HepG2 (cell line): ENCODE measurements at regions not wholly inside any gene's neighbourhood (a gene's known extent, or its start where the extent isn't known, plus 50 kb on each side); places are given as distances from the start of the nearest gene placed in this dataset.

Experiments used
- ATAC-seq: fragments of 200-7000 bp; cut with Tn5 transposase; 3 replicates; pipeline ENCODE4 v1.9.1; 2020; ENCODE audit warnings: mild to moderate bottlenecking, moderate library complexity
- BruUV-seq: library from RNA; stranded (reverse); fragments of 400-500 nt; replicated peaks from 2 replicates; lab custom pipeline; 2021; lab: Mats Ljungman, UMichigan
- CTCF ChIA-PET: fragments of 300-600 bp; formaldehyde crosslinking; extraction: SDS; loops from one replicate; lab custom pipeline; 2021; ENCODE audit warnings: low total read pairs, inconsistent platforms, low intra/inter-chr PET ratio; lab: Yijun Ruan, JAX
- POLR2A ChIA-PET: fragments of 350-600 bp; sonication (Branson Sonifier 250); formaldehyde crosslinking; loops from one replicate; lab custom pipeline; 2020; ENCODE audit warnings: antibody characterized with exemption, inconsistent platforms; lab: Yijun Ruan, JAX
- DNase-seq: peaks from one replicate; pipeline ENCODE4 v3.0.0-alpha.2; 2015; ENCODE audit warnings: low spot score
- FAIRE-seq: peaks from 3 replicates; lab custom pipeline; 2011; peaks lifted over from hg19 to GRCh38; lab: Jason Lieb, UNC
- H2AFZ ChIP-seq: one replicate; pipeline ENCODE4 v1.6.1; 2011; ENCODE audit warnings: low read length, inconsistent platforms
- H3K27ac ChIP-seq: fragments of 300-600 bp; 3 replicates; pipeline ENCODE4 v1.8.0; 2011; ENCODE audit warnings: mixed run types, mild to moderate bottlenecking, mixed read lengths, low read length, inconsistent platforms; ENCODE audit not compliant: insufficient read depth; ENCODE audit errors: extremely low read length
- H3K27me3 ChIP-seq, 2 experiments: fragments of 200-600 bp in 1 of 2; 2 replicates in 1 of 2; 3 replicates in 1 of 2; pipeline versions ENCODE4 v1.6.0 to v1.8.0; 2011; ENCODE audit warnings: low read length in 2 of 2, mild to moderate bottlenecking in 2 of 2, moderate library complexity in 2 of 2, inconsistent platforms in 1 of 2; ENCODE audit not compliant: insufficient read depth in 2 of 2, control insufficient read depth in 1 of 2
- H3K36me3 ChIP-seq, 2 experiments: fragments of 200-600 bp in 1 of 2; replicated peaks in 1 of 2; 2 replicates in 1 of 2; 3 replicates in 1 of 2; pipeline versions ENCODE4 v1.5.1 to v1.8.0; 2011; ENCODE audit warnings: low read length in 2 of 2, inconsistent platforms in 1 of 2; ENCODE audit not compliant: insufficient read depth in 2 of 2, control insufficient read depth in 1 of 2
- H3K4me1 ChIP-seq: 2 replicates; pipeline ENCODE4 v1.5.1; 2012; ENCODE audit warnings: low read length, inconsistent platforms; ENCODE audit not compliant: insufficient read depth
- H3K4me2 ChIP-seq: 2 replicates; pipeline ENCODE4 v1.6.0; 2011; ENCODE audit warnings: low read depth, low read length, inconsistent platforms
- H3K4me3 ChIP-seq, 3 experiments: fragments of 200-600 bp in 1 of 3; sonication (generic), shearing (Covaris generic) in 1 of 3; replicated peaks in 1 of 3; 2 replicates each; pipeline ENCODE4 v1.5.1; 2011 to 2016; ENCODE audit warnings: low read length in 3 of 3, inconsistent platforms in 2 of 3, low read depth in 2 of 3, mild to moderate bottlenecking in 2 of 3, control low read depth in 1 of 3, mixed read lengths in 1 of 3; ENCODE audit not compliant: insufficient read depth in 1 of 3
- H3K79me2 ChIP-seq: one replicate; pipeline ENCODE4 v1.6.1; 2011; ENCODE audit warnings: low read length, inconsistent platforms; ENCODE audit not compliant: insufficient read depth
- H3K9ac ChIP-seq: 2 replicates; pipeline ENCODE4 v1.6.0; 2011; ENCODE audit warnings: mild to moderate bottlenecking, low read depth, low read length, inconsistent platforms; ENCODE audit not compliant: insufficient read depth
- H3K9me3 ChIP-seq: 2 replicates; pipeline ENCODE4 v1.5.1; 2012; ENCODE audit warnings: mild to moderate bottlenecking, low read length
- H4K20me1 ChIP-seq: 2 replicates; pipeline ENCODE4 v1.6.0; 2011; ENCODE audit warnings: inconsistent platforms, mild to moderate bottlenecking, low read length, moderate library complexity; ENCODE audit not compliant: insufficient read depth
- HNRNPH1 ChIP-seq: fragments of 200-400 bp; formaldehyde crosslinking; optimal IDR thresholded peaks from 2 replicates; pipeline ENCODE3; 2017; ENCODE audit warnings: mild to moderate bottlenecking, low read depth, low read length
- HOXA9 ChIP-seq: sonication (generic); formaldehyde crosslinking; IDR thresholded peaks from 2 replicates; pipeline ENCODE4 v1.8.1; 2022; ENCODE audit warnings: missing genetic modification reagents, mild to moderate bottlenecking, moderate library complexity, borderline replicate concordance
- ISX ChIP-seq: sonication (generic); formaldehyde crosslinking; conservative IDR thresholded peaks from 2 replicates; pipeline ENCODE4 v1.5.0; 2020; ENCODE audit warnings: missing genetic modification reagents
- RFXANK ChIP-seq: IDR thresholded peaks from 2 replicates; pipeline ENCODE4 v1.6.1; 2016
- SIX4 ChIP-seq: sonication (generic); formaldehyde crosslinking; IDR thresholded peaks from 2 replicates; pipeline ENCODE4 v1.4.0; 2020; ENCODE audit warnings: missing genetic modification reagents
- SP4 ChIP-seq: sonication (generic); formaldehyde crosslinking; IDR thresholded peaks from 2 replicates; pipeline ENCODE4 v1.8.1; 2023; ENCODE audit warnings: mild to moderate bottlenecking, missing genetic modification reagents
- SSRP1 ChIP-seq: IDR thresholded peaks from 2 replicates; pipeline ENCODE4 v1.6.1; 2016; ENCODE audit warnings: control low read depth
- ZNF337 ChIP-seq: sonication (generic); formaldehyde crosslinking; IDR thresholded peaks from 2 replicates; pipeline ENCODE4 v1.5.1; 2020; ENCODE audit warnings: missing genetic modification reagents, low read depth, mild to moderate bottlenecking, borderline replicate concordance
- WGBS: methylation state at CpG from one replicate; pipeline ENCODE4 v1.1.6; 2017; ENCODE audit warnings: low lambda C conversion rate; 5-methylcytosine and 5-hydroxymethylcytosine counted together
- in situ Hi-C: cut with HindIII; loops from 2 replicates; pipeline ENCODE4 v1.10.0; 2017; ENCODE audit warnings: low pct_unique_long_range_greater_than_20kb; ENCODE audit not compliant: extremely low pct_ligation_motif_present
- intact Hi-C: fragments of 100-400 bp; cut with micrococcal nuclease; formaldehyde crosslinking; loops from one replicate; pipeline ENCODE4 v1.10.0; 2022; ENCODE audit not compliant: unreplicated experiment
- TF ChIP-seq, protein P1 (sequence below): sonication (generic); formaldehyde crosslinking; IDR thresholded peaks from 2 replicates; pipeline ENCODE4 v1.4.0; 2020; ENCODE audit warnings: mild to moderate bottlenecking, missing genetic modification reagents
- TF ChIP-seq, protein P2 (sequence below): sonication (generic); formaldehyde crosslinking; IDR thresholded peaks from 2 replicates; pipeline ENCODE4 v1.8.1; 2023; ENCODE audit warnings: mild to moderate bottlenecking, missing genetic modification reagents

DNA sequence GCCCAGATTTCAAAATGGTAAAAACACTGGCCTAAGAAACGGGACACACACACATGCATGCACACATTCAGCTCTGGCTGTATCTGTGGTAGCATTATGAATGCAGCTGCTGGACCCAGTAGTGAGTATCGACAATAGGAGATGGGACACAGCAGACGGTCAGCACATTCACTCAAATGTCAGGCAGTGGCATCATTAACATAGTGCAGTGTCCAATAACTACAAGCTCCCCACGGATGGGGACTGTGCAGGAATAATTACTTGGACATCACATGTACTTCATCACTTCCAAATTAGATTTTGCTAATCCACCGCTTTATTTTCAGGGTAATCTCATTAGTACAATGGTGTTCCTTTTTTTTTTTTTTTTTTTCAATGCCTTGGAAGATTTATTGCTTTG is 109.5 kb downstream of the FANCF start:
- Histone ChIP-seq H3K4me2 (no peak overlapping the region), H3K79me2 (no peaks in the 10 kb centered on the region), H3K9me3 (no peaks in the 10 kb centered on the region), H2AFZ (no peak overlapping the region), H3K4me1 (no peaks in the 10 kb centered on the region), H3K9ac (no peak overlapping the region), H3K4me3 (no peak overlapping the region), H4K20me1 (no peaks in the 10 kb centered on the region), H3K36me3 (no peaks in the 10 kb centered on the region), H3K27ac (no peak overlapping the region), H3K27me3 (peaks cover 0 to 4% of the 10 kb centered on the region in 2 experiments; a peak in 1 of 5 replicates)
- BruUV-seq = no TSS peak
- in situ Hi-C loops (no loop called here), intact Hi-C loops (loop anchor here (5.0 kb wide), 1 partner anchor 1181 kb away; no protein-coding TSS in a partner anchor)
- DNase-seq = no peak
- TF ChIP-seq, protein P1, sequence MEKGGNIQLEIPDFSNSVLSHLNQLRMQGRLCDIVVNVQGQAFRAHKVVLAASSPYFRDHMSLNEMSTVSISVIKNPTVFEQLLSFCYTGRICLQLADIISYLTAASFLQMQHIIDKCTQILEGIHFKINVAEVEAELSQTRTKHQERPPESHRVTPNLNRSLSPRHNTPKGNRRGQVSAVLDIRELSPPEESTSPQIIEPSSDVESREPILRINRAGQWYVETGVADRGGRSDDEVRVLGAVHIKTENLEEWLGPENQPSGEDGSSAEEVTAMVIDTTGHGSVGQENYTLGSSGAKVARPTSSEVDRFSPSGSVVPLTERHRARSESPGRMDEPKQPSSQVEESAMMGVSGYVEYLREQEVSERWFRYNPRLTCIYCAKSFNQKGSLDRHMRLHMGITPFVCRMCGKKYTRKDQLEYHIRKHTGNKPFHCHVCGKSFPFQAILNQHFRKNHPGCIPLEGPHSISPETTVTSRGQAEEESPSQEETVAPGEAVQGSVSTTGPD (CRISPR knock-in tag) = no peak
- no peak for TF ChIP-seq HOXA9
- TF ChIP-seq, protein P2, sequence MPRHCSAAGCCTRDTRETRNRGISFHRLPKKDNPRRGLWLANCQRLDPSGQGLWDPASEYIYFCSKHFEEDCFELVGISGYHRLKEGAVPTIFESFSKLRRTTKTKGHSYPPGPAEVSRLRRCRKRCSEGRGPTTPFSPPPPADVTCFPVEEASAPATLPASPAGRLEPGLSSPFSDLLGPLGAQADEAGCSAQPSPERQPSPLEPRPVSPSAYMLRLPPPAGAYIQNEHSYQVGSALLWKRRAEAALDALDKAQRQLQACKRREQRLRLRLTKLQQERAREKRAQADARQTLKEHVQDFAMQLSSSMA = no peak
- no peak for TF ChIP-seq RFXANK (CRISPR knock-in tag)
- TF ChIP-seq ISX (CRISPR knock-in tag) = no peak
- TF ChIP-seq SSRP1 (CRISPR knock-in tag) = no peak
- no peak for TF ChIP-seq SP4 (CRISPR knock-in tag)
- no peak for TF ChIP-seq ZNF337 (CRISPR knock-in tag)
- TF ChIP-seq SIX4 (CRISPR knock-in tag) = no peak
- TF ChIP-seq HNRNPH1 = no peak
- POLR2A ChIA-PET = no interaction called here
- 1% methylated on average over 4 of the region's 5 CpGs for WGBS
- CTCF ChIA-PET = no interaction called here
- FAIRE-seq = no peak
- no peak for ATAC-seq
